CD4-positive, alpha-beta T cell (primary cell): ENCODE measurements at regions not wholly inside any gene's neighbourhood (a gene's known extent, or its start where the extent isn't known, plus 50 kb on each side); places are given as distances from the start of the nearest gene placed in this dataset.
A peak's percentile ranks its signal among the peaks of the same experiment; 100 is the strongest.
"Not testable (repeated sequence)": the region's sequence is repeated elsewhere in the genome, so short reads cannot be mapped to it uniquely, and the experiment has no call there.

Experiments used
- ATAC-seq: fragments of 200-7000 bp; cut with Tn5 transposase; one replicate; pipeline ENCODE4 v1.10.0; 2022; ENCODE audit warnings: mild to moderate bottlenecking; ENCODE audit not compliant: poor library complexity
- CTCF ChIA-PET: fragments of 350-600 bp; sonication (Branson Sonifier 250); formaldehyde crosslinking; loops from one replicate; lab custom pipeline; 2021; ENCODE audit warnings: antibody characterized with exemption, inconsistent platforms; lab: Charles Lee
- POLR2A ChIA-PET: fragments of 350-600 bp; sonication (Branson Sonifier 250); formaldehyde crosslinking; loops from one replicate; lab custom pipeline; 2021; ENCODE audit warnings: antibody characterized with exemption, inconsistent platforms; lab: Charles Lee
- DNase-seq, 14 experiments: peaks; one replicate each; pipeline ENCODE4 v3.0.0-alpha.2; 2013 to 2020; ENCODE audit warnings: mixed read lengths in 2 of 14
- H3K27ac ChIP-seq, 2 donors: one replicate each; pipeline versions ENCODE4 v1.5.1 to v1.7.0; 2013; ENCODE audit warnings: low read length in 2 of 2, low read depth in 1 of 2, mild to moderate bottlenecking in 1 of 2
- H3K27me3 ChIP-seq, 2 experiments: 1 replicate in 1 of 2; 2 replicates in 1 of 2; pipeline versions ENCODE4 v1.6.1 to v1.7.0; 2013; ENCODE audit warnings: low read length in 2 of 2, control low read depth in 1 of 2, mild to moderate bottlenecking in 1 of 2, moderate library complexity in 1 of 2; ENCODE audit not compliant: insufficient read depth in 2 of 2, control insufficient read depth in 1 of 2
- H3K36me3 ChIP-seq: one replicate; pipeline ENCODE4 v1.6.1; 2013; ENCODE audit warnings: low read length, control low read depth; ENCODE audit not compliant: insufficient read depth
- H3K4me1 ChIP-seq: one replicate; pipeline ENCODE4 v1.6.1; 2013; ENCODE audit warnings: low read length, control low read depth; ENCODE audit not compliant: insufficient read depth
- H3K4me3 ChIP-seq: one replicate; pipeline ENCODE4 v1.5.1; 2013; ENCODE audit warnings: mild to moderate bottlenecking, low read length, moderate library complexity
- H3K9me3 ChIP-seq, 2 experiments: 1 replicate in 1 of 2; 2 replicates in 1 of 2; pipeline versions ENCODE4 v1.6.1 to v1.7.0; 2013; ENCODE audit warnings: low read length in 2 of 2, mild to moderate bottlenecking in 2 of 2, control low read depth in 1 of 2, moderate library complexity in 1 of 2; ENCODE audit not compliant: control insufficient read depth in 1 of 2, insufficient read depth in 1 of 2
- H3K27ac Mint-ChIP-seq: one replicate; pipeline ENCODE4 v1.8.0; 2020; ENCODE audit warnings: mixed read lengths
- H3K27me3 Mint-ChIP-seq: one replicate; pipeline ENCODE4 v1.8.0; 2021; ENCODE audit warnings: mixed read lengths
- H3K36me3 Mint-ChIP-seq: one replicate; pipeline ENCODE4 v1.8.0; 2021; ENCODE audit warnings: low read depth, mixed read lengths
- H3K4me1 Mint-ChIP-seq: one replicate; pipeline ENCODE4 v1.8.0; 2021; ENCODE audit warnings: low read depth, mixed read lengths
- H3K4me3 Mint-ChIP-seq: one replicate; pipeline ENCODE4 v1.8.0; 2020; ENCODE audit warnings: mild to moderate bottlenecking, mixed read lengths
- H3K9me3 Mint-ChIP-seq: one replicate; pipeline ENCODE4 v1.8.0; 2020; ENCODE audit warnings: mixed read lengths
- CTCF ChIP-seq: fragments of 200-600 bp; IDR thresholded peaks from one replicate; pipeline ENCODE4 v1.8.0; 2022; ENCODE audit warnings: antibody characterized with exemption, mild to moderate bottlenecking
- intact Hi-C, 2 experiments: fragments of 100-400 bp; cut with DNase I in 1 of 2; cut with micrococcal nuclease in 1 of 2; formaldehyde crosslinking; loops; one replicate each; pipeline versions ENCODE4 v1.15.1 to v1.9.0; 2023 to 2025; cut with DNase I, micrococcal nuclease

DNA sequence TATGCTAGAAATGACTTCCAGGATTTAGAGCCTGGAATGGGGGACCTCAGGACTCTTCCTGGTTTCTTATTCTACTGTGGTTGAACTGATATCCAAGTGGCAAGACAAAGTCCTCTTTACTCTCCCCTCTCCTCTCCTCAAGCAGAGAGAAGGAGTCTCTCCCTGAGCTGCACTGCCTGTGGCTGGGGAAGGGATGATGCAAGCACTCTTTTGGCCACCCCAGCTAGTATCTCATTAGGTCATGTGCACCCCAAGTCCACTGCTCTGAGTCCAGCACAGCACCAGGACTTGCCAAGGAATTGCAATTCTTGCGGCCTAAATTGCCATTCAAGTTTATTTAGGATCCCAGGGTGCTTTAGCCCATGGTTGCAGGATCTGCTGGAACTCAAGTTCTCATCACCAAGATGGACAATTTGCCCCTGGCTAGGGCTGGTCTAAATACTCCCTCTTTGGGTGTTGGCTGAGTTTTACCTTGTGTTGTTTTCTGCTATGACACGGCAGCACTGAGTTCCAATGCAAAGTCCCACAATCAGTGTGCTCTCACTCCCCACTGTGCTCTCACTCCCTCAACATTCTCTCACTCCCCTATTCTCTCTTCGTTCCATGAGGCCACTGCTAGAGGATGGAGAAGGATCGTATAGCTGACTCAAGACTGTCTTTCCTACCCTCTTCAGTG, 172.2 kb downstream of the TM2D1 start:
- POLR2A ChIA-PET = no interaction called here
- CTCF ChIA-PET = no interaction called here
- Mint-ChIP-seq H3K36me3 (no peaks in the 10 kb centered on the region), H3K27me3 (peaks cover 21% of the 10 kb centered on the region), H3K9me3 (no peaks in the 10 kb centered on the region), H3K27ac (no peak overlapping the region), H3K4me1 (no peaks in the 10 kb centered on the region), H3K4me3 (no peak overlapping the region)
- DNase-seq (no peak), ATAC-seq (no peak)
- no peaks in the 10 kb centered on the region for H3K36me3 ChIP-seq
- no peak for TF ChIP-seq CTCF
- no peak overlapping the region for H3K4me3 ChIP-seq
- no peak overlapping the region for H3K27ac ChIP-seq
- intact Hi-C loops = no loop called here
- no peaks in the 10 kb centered on the region for H3K4me1 ChIP-seq
- peaks cover 4% of the 10 kb centered on the region in 2 experiments for H3K9me3 ChIP-seq
- H3K27me3 ChIP-seq = no peaks in the 10 kb centered on the region

GRCh38 chr1:61547302-61547701, 177.6 kb downstream of the TM2D1 start:
- Mint-ChIP-seq H3K27me3 (peaks cover 18% of the 10 kb centered on the region), H3K4me1 (peaks cover 26% of the 10 kb centered on the region)
- H3K4me3 Mint-ChIP-seq, H3K36me3 ChIP-seq, H3K36me3 Mint-ChIP-seq, H3K4me3 ChIP-seq, H3K9me3 ChIP-seq, H3K27ac ChIP-seq, H3K27me3 ChIP-seq, H3K9me3 Mint-ChIP-seq, H3K27ac Mint-ChIP-seq, ATAC-seq, H3K4me1 ChIP-seq, intact Hi-C loops: not testable (repeated sequence)
- POLR2A ChIA-PET = interaction anchor here (0.6 kb wide), 1 partner anchor 552 kb away, joined by 5 read pairs; no protein-coding TSS in a partner anchor
- peak in 5 of 14 experiments; percentile 2 to 16 (median 6) for DNase-seq
- CTCF ChIA-PET = interaction anchor here (1.4 kb wide), 1 partner anchor 9 kb away, joined by 3 read pairs; no protein-coding TSS in a partner anchor

DNA sequence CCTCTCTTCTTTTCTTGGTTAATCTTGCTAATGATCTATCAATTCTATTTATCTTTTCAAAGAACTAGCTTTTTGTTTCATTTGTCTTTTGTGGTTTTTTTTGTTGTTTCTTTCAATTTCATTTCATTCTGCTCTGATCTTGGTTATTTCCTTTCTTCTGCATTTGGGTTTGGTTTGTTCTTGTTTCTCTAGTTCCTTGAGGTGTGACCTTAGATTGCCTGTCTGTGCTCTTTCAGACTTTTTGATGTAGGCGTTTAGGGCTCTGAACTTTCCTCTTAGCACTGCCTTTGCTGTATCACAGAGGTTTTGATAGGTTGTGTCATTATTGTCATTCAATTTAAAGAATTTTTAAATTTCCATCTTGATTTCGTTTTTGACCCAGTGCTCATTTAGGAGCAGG, 180.1 kb downstream of the TM2D1 start:
- H3K36me3 Mint-ChIP-seq, intact Hi-C loops, H3K4me3 ChIP-seq, H3K36me3 ChIP-seq, POLR2A ChIA-PET, H3K27ac ChIP-seq, CTCF ChIA-PET, ATAC-seq, H3K27me3 ChIP-seq, H3K4me3 Mint-ChIP-seq, H3K9me3 ChIP-seq, H3K27me3 Mint-ChIP-seq, H3K9me3 Mint-ChIP-seq, H3K4me1 ChIP-seq, DNase-seq, H3K27ac Mint-ChIP-seq: not testable (repeated sequence)
- peaks cover 26% of the 10 kb centered on the region for H3K4me1 Mint-ChIP-seq

GRCh38 chr1:61543498-61543897, 181.4 kb downstream of the TM2D1 start:
- POLR2A ChIA-PET, H3K36me3 Mint-ChIP-seq, CTCF ChIA-PET: not testable (repeated sequence)

More at GRCh38 chr1:61543498-61543897, 181.4 kb downstream of the TM2D1 start:
- H3K9me3 ChIP-seq, intact Hi-C loops, H3K4me3 Mint-ChIP-seq, H3K4me3 ChIP-seq, ATAC-seq, H3K27ac Mint-ChIP-seq, H3K9me3 Mint-ChIP-seq, H3K36me3 ChIP-seq, H3K27me3 Mint-ChIP-seq, H3K27ac ChIP-seq, DNase-seq, H3K4me1 ChIP-seq, H3K27me3 ChIP-seq: not testable (repeated sequence)
- peaks cover 26% of the 10 kb centered on the region for H3K4me1 Mint-ChIP-seq
